ENCODE measurements at regions not wholly inside any gene's neighbourhood (a gene's known extent, or its start where the extent isn't known, plus 50 kb on each side); places are given as distances from the start of the nearest gene placed in this dataset.

DNA sequence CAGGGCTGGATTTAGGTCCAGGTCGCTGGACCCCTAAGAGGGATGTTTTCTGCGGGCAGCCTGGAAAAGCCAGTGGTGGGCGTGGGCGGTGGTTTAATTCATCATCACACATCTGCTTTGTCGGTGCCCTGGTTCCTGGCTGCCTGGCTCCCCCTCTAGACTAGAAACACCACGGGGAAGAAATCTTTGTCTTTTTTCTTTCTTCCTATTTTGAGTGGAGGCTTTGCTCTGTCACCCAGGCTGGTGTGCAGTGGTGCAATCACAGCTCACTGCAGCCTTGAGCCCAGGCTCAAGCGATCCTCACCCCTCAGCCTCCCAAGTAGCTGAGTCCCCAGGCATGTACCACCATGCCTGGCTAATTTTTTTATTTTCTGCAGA is 86.6 kb upstream of the LINC01488 start:
- TF ChIP-seq, protein P1, sequence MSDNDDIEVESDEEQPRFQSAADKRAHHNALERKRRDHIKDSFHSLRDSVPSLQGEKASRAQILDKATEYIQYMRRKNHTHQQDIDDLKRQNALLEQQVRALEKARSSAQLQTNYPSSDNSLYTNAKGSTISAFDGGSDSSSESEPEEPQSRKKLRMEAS (CRISPR knock-in tag; IDR thresholded peaks at IDR 0.05) = no peak
- TF ChIP-seq IRF2 (CRISPR knock-in tag; IDR thresholded peaks at IDR 0.05; ENCODE audit: borderline replicate concordance, low read depth) (no peak), ELF4 (CRISPR knock-in tag; IDR thresholded peaks at IDR 0.05; ENCODE audit: low read depth) (no peak), FOXK1 (CRISPR knock-in tag; IDR thresholded peaks at IDR 0.05) (no peak), RELA (CRISPR knock-in tag; IDR thresholded peaks at IDR 0.05; ENCODE audit: borderline replicate concordance) (no peak)
- TF ChIP-seq, protein P2, sequence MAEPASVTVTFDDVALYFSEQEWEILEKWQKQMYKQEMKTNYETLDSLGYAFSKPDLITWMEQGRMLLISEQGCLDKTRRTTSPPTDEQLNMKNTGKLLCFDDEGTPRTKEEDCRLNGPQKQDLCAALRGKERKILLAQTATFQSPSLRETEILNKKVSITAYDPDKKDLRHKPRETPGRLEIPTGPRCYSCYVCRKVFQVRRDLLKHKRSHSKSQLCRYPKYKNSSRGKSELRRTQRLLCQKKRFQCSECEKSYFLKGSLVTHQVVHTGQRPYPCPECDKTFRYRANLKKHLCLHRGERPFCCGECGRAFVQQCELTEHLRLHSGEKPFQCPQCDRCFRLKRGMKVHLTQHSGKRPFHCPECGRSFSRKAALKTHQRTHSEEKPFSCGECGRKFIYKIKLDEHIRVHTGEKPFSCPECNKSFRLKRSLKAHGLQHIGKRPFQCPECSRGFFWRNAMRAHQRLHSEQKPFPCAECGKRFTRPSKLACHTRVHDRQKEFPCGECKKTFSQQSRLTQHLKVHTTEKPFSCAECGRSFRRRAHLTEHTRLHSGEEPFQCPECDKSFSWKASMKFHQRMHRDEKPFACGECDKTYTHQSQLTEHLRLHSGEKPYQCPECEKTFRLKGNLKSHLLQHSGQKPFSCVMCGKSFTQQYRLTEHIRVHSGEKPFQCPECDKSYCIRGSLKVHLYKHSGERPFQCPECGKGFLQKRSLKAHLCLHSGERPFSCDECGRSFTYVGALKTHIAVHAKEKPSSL (CRISPR knock-in tag; conservative IDR thresholded peaks at IDR 0.05) = no peak
- TF ChIP-seq, protein P3, sequence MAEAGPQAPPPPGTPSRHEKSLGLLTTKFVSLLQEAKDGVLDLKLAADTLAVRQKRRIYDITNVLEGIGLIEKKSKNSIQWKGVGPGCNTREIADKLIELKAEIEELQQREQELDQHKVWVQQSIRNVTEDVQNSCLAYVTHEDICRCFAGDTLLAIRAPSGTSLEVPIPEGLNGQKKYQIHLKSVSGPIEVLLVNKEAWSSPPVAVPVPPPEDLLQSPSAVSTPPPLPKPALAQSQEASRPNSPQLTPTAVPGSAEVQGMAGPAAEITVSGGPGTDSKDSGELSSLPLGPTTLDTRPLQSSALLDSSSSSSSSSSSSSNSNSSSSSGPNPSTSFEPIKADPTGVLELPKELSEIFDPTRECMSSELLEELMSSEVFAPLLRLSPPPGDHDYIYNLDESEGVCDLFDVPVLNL (CRISPR knock-in tag; IDR thresholded peaks at IDR 0.05; ENCODE audit: borderline replicate concordance, low read depth) = no peak
- TF ChIP-seq, protein P4, sequence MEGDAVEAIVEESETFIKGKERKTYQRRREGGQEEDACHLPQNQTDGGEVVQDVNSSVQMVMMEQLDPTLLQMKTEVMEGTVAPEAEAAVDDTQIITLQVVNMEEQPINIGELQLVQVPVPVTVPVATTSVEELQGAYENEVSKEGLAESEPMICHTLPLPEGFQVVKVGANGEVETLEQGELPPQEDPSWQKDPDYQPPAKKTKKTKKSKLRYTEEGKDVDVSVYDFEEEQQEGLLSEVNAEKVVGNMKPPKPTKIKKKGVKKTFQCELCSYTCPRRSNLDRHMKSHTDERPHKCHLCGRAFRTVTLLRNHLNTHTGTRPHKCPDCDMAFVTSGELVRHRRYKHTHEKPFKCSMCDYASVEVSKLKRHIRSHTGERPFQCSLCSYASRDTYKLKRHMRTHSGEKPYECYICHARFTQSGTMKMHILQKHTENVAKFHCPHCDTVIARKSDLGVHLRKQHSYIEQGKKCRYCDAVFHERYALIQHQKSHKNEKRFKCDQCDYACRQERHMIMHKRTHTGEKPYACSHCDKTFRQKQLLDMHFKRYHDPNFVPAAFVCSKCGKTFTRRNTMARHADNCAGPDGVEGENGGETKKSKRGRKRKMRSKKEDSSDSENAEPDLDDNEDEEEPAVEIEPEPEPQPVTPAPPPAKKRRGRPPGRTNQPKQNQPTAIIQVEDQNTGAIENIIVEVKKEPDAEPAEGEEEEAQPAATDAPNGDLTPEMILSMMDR (IDR thresholded peaks at IDR 0.05) = no peak
- TF ChIP-seq, protein P5, sequence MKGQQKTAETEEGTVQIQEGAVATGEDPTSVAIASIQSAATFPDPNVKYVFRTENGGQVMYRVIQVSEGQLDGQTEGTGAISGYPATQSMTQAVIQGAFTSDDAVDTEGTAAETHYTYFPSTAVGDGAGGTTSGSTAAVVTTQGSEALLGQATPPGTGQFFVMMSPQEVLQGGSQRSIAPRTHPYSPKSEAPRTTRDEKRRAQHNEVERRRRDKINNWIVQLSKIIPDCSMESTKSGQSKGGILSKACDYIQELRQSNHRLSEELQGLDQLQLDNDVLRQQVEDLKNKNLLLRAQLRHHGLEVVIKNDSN (CRISPR knock-in tag; IDR thresholded peaks at IDR 0.05) = no peak
- TF ChIP-seq, protein P6, sequence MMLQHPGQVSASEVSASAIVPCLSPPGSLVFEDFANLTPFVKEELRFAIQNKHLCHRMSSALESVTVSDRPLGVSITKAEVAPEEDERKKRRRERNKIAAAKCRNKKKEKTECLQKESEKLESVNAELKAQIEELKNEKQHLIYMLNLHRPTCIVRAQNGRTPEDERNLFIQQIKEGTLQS (CRISPR knock-in tag; conservative IDR thresholded peaks at IDR 0.05) = no peak
- TF ChIP-seq, protein P7, sequence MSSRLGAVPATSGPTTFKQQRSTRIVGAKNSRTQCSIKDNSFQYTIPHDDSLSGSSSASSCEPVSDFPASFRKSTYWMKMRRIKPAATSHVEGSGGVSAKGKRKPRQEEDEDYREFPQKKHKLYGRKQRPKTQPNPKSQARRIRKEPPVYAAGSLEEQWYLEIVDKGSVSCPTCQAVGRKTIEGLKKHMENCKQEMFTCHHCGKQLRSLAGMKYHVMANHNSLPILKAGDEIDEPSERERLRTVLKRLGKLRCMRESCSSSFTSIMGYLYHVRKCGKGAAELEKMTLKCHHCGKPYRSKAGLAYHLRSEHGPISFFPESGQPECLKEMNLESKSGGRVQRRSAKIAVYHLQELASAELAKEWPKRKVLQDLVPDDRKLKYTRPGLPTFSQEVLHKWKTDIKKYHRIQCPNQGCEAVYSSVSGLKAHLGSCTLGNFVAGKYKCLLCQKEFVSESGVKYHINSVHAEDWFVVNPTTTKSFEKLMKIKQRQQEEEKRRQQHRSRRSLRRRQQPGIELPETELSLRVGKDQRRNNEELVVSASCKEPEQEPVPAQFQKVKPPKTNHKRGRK (CRISPR knock-in tag; IDR thresholded peaks at IDR 0.05; ENCODE audit: borderline replicate concordance) = no peak
